Endothelial cell of umbilical vein (primary cell): ENCODE measurements at regions not wholly inside any gene's neighbourhood (a gene's known extent, or its start where the extent isn't known, plus 50 kb on each side); places are given as distances from the start of the nearest gene placed in this dataset.

Experiments
- BruUV-seq: library from RNA; stranded (reverse); fragments of 400-500 nt; replicated peaks from 2 replicates; lab custom pipeline; 2021; lab: Mats Ljungman, UMichigan
- CTCF ChIA-PET: fragments of 300-600, 350-600 bp; sonication (Branson Sonifier 250); formaldehyde crosslinking; loops from one replicate; lab custom pipeline; 2021; ENCODE audit warnings: antibody characterized with exemption, inconsistent platforms; lab: Charles Lee
- POLR2A ChIA-PET: fragments of 300-600, 350-600 bp; sonication (Branson Sonifier 250); formaldehyde crosslinking; loops from one replicate; lab custom pipeline; 2021; ENCODE audit warnings: antibody characterized with exemption, inconsistent platforms; lab: Charles Lee
- DNase-seq: peaks from one replicate; pipeline ENCODE4 v3.0.0-alpha.2; 2011; ENCODE audit warnings: low read depth, low spot score
- FAIRE-seq: peaks from 2 replicates; lab custom pipeline; 2011; peaks lifted over from hg19 to GRCh38; lab: Jason Lieb, UNC
- H2AFZ ChIP-seq: 2 replicates; pipeline ENCODE4 v1.6.0; 2012; ENCODE audit warnings: low read depth, low read length, control low read depth, inconsistent platforms
- H3K27ac ChIP-seq: 2 replicates; pipeline ENCODE4 v1.5.1; 2011; ENCODE audit warnings: low read depth, mild to moderate bottlenecking, control low read depth, low read length, moderate library complexity; ENCODE audit not compliant: insufficient read depth
- H3K27me3 ChIP-seq, 2 experiments: 2 replicates each; pipeline versions ENCODE4 v1.6.0 to v1.6.1; 2011; ENCODE audit warnings: low read length in 2 of 2, mixed read lengths in 1 of 2; ENCODE audit not compliant: control insufficient read depth in 2 of 2, insufficient read depth in 2 of 2
- H3K36me3 ChIP-seq, 2 experiments: 2 replicates in 1 of 2; 3 replicates in 1 of 2; pipeline ENCODE4 v1.5.1; 2011; ENCODE audit warnings: low read length in 2 of 2, mild to moderate bottlenecking in 1 of 2, moderate library complexity in 1 of 2; ENCODE audit not compliant: control insufficient read depth in 2 of 2, insufficient read depth in 2 of 2; ENCODE audit errors: extremely low read depth in 1 of 2
- H3K4me1 ChIP-seq: 3 replicates; pipeline ENCODE4 v1.5.1; 2011; ENCODE audit warnings: mild to moderate bottlenecking, low read length; ENCODE audit not compliant: control insufficient read depth, insufficient read depth; ENCODE audit errors: extremely low read depth
- H3K4me2 ChIP-seq: 2 replicates; pipeline ENCODE4 v1.6.1; 2011; ENCODE audit warnings: low read length, control low read depth, mixed read lengths; ENCODE audit not compliant: insufficient read depth
- H3K4me3 ChIP-seq, 3 experiments: fragments of 200-600 bp in 1 of 3; sonication (generic), shearing (Covaris generic) in 1 of 3; replicated peaks in 1 of 3; 2 replicates each; pipeline ENCODE4 v1.5.1; 2011 to 2016; ENCODE audit warnings: control low read depth in 3 of 3, low read length in 3 of 3, mild to moderate bottlenecking in 2 of 3, inconsistent platforms in 1 of 3, low read depth in 1 of 3, moderate library complexity in 1 of 3; ENCODE audit not compliant: insufficient read depth in 1 of 3
- H3K79me2 ChIP-seq: 2 replicates; pipeline ENCODE4 v1.6.0; 2012; ENCODE audit warnings: low read length, inconsistent platforms; ENCODE audit not compliant: control insufficient read depth, insufficient read depth
- H3K9ac ChIP-seq: replicated peaks from 2 replicates; pipeline ENCODE3; 2011; ENCODE audit warnings: low read length, control low read depth; ENCODE audit not compliant: insufficient read depth; ENCODE audit errors: extremely low read depth
- H3K9me1 ChIP-seq: replicated peaks from 3 replicates; pipeline ENCODE4 v1.6.0; 2011; ENCODE audit warnings: mild to moderate bottlenecking, low read length; ENCODE audit not compliant: control insufficient read depth, insufficient read depth; ENCODE audit errors: extremely low read depth
- H3K9me3 ChIP-seq: replicated peaks from 2 replicates; pipeline ENCODE4 v1.5.1; 2012; ENCODE audit warnings: low read length, inconsistent platforms; ENCODE audit not compliant: control insufficient read depth, insufficient read depth
- H4K20me1 ChIP-seq: replicated peaks from 2 replicates; pipeline ENCODE3; 2011; ENCODE audit warnings: mild to moderate bottlenecking, low read length; ENCODE audit not compliant: control insufficient read depth, insufficient read depth; ENCODE audit errors: extremely low read depth
- EZH2 ChIP-seq: IDR thresholded peaks from 2 replicates; pipeline ENCODE4 v1.6.1; 2012; ENCODE audit warnings: borderline replicate concordance, low read depth, mild to moderate bottlenecking, moderate library complexity, low read length, inconsistent platforms; ENCODE audit not compliant: severe bottlenecking
- FOS ChIP-seq: IDR thresholded peaks from 2 replicates; pipeline ENCODE4 v1.6.1; 2011; ENCODE audit warnings: mild to moderate bottlenecking, low read length, moderate library complexity, borderline replicate concordance; ENCODE audit not compliant: insufficient read depth
- GATA2 ChIP-seq: IDR thresholded peaks from 2 replicates; pipeline ENCODE4 v1.7.0; 2011; ENCODE audit warnings: low read depth, mild to moderate bottlenecking, moderate library complexity, mixed read lengths, low read length; ENCODE audit not compliant: insufficient read length, insufficient read depth
- JUN ChIP-seq: IDR thresholded peaks from 2 replicates; pipeline ENCODE4 v1.6.1; 2011; ENCODE audit warnings: borderline replicate concordance, low read depth; ENCODE audit not compliant: insufficient read length, insufficient read depth
- MYC ChIP-seq: IDR thresholded peaks from one replicate; pipeline ENCODE4 v1.6.1; 2011; ENCODE audit warnings: mild to moderate bottlenecking, low read depth, low read length
- POLR2A ChIP-seq: IDR thresholded peaks from 2 replicates; pipeline ENCODE4 v1.6.1; 2012; ENCODE audit warnings: low read depth, mild to moderate bottlenecking, control low read depth, low read length
- POLR2AphosphoS5 ChIP-seq: IDR thresholded peaks from 2 replicates; pipeline ENCODE4 v1.6.1; 2012; ENCODE audit warnings: low read depth, mild to moderate bottlenecking, control low read depth, low read length, moderate library complexity; ENCODE audit not compliant: insufficient read depth
- dilution Hi-C: fragments of 300-500 bp; cut with MboI; formaldehyde crosslinking; loops from one replicate; pipeline ENCODE4 v1.15.0; 2019; ENCODE audit warnings: low sequenced_read_pairs; ENCODE audit not compliant: extremely low pct_ligation_motif_present
- intact Hi-C: fragments of 100-400 bp; cut with micrococcal nuclease; formaldehyde crosslinking; loops from one replicate; pipeline ENCODE4 v1.10.0; 2022
- TF ChIP-seq, protein P1 (sequence below): IDR thresholded peaks from 2 replicates; pipeline ENCODE4 v1.6.1; 2011; ENCODE audit not compliant: insufficient read depth, insufficient read length
- TF ChIP-seq, protein P2 (sequence below), 2 donors: IDR thresholded peaks; 1 replicate in 1 of 2; 2 replicates in 1 of 2; pipeline ENCODE4 v1.5.1; 2011; ENCODE audit warnings: low read length in 2 of 2, mild to moderate bottlenecking in 2 of 2, moderate library complexity in 2 of 2, control low read depth in 1 of 2, inconsistent platforms in 1 of 2, low read depth in 1 of 2; ENCODE audit not compliant: insufficient read depth in 1 of 2; ENCODE audit errors: extremely low read depth in 1 of 2

DNA sequence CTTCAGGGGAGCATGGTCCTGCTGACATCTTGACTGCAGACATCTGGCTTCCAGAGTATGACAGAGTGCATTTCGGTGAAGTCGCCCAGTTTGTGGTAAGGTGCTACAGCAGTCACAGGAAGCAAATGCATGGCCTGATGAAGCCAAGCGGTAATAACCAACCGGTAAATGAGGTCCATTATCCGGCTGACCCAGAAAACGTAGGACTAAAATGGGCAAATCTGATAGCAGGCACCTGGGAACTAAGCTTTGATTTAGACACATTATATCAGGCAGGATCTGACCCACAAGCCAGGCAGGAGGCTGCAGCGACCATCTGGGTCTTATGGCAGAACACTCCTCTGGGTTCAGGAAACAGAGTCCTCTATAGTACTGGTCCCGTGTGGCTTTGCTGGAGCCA, 454.6 kb downstream of the GADD45G start:
- Histone ChIP-seq H3K27ac (no peak overlapping the region), H3K9me3 (no peaks in the 10 kb centered on the region), H2AFZ (no peak overlapping the region), H3K4me1 (no peaks in the 10 kb centered on the region), H3K9ac (no peak overlapping the region), H3K79me2 (no peaks in the 10 kb centered on the region), H3K27me3 (no peaks in the 10 kb centered on the region), H3K4me2 (no peak overlapping the region), H3K4me3 (no peak overlapping the region), H3K9me1 (no peaks in the 10 kb centered on the region), H3K36me3 (no peaks in the 10 kb centered on the region), H4K20me1 (no peaks in the 10 kb centered on the region)
- ChIA-PET CTCF (no interaction called here), POLR2A (no interaction called here)
- intact Hi-C loops (no loop called here), dilution Hi-C loops (no loop called here)
- FAIRE-seq (no peak), DNase-seq (no peak)
- BruUV-seq, result no TSS peak
- no peak for TF ChIP-seq JUN
- TF ChIP-seq MYC, result no peak
- TF ChIP-seq POLR2AphosphoS5, result no peak
- TF ChIP-seq FOS, result no peak
- no peak for TF ChIP-seq POLR2A
- TF ChIP-seq, protein P1, sequence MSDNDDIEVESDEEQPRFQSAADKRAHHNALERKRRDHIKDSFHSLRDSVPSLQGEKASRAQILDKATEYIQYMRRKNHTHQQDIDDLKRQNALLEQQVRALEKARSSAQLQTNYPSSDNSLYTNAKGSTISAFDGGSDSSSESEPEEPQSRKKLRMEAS, result no peak
- TF ChIP-seq EZH2, result no peak
- TF ChIP-seq, protein P2, sequence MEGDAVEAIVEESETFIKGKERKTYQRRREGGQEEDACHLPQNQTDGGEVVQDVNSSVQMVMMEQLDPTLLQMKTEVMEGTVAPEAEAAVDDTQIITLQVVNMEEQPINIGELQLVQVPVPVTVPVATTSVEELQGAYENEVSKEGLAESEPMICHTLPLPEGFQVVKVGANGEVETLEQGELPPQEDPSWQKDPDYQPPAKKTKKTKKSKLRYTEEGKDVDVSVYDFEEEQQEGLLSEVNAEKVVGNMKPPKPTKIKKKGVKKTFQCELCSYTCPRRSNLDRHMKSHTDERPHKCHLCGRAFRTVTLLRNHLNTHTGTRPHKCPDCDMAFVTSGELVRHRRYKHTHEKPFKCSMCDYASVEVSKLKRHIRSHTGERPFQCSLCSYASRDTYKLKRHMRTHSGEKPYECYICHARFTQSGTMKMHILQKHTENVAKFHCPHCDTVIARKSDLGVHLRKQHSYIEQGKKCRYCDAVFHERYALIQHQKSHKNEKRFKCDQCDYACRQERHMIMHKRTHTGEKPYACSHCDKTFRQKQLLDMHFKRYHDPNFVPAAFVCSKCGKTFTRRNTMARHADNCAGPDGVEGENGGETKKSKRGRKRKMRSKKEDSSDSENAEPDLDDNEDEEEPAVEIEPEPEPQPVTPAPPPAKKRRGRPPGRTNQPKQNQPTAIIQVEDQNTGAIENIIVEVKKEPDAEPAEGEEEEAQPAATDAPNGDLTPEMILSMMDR (IDR thresholded peaks at IDR 0.05; ENCODE audit: extremely low read depth in 1 of 2, insufficient read depth in 1 of 2, low read depth in 1 of 2, low read length in 2 of 2), result no peak
- TF ChIP-seq GATA2, result no peak
